ENCODE measurements at regions not wholly inside any gene's neighbourhood (a gene's known extent, or its start where the extent isn't known, plus 50 kb on each side); places are given as distances from the start of the nearest gene placed in this dataset.

DNA sequence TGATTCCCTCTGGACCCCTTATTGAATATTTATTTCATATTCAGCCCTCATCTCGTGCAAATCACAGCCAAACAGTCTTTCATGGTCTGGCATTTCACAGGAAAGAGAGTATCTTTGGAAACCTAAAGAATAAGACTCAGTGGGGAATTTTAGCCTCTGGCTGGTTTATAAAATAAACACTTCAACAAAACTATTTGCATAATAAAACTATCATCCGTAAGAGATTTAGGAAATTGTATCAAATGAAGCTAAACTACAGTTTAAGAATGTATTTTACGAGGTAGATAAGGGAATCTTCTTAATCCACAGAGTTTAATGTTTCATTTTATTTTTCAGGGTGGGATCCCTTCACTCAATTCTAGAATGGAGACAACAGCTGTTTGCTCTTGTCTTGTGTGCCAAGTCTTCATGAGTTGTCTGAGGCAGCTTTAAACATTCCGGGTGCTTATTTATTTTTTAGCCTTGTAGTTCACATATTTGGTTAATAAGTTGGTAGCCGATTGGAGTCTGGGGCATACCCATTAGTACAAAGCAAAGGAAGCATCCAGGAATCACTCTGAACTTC, 634.4 kb upstream of the KLF12 start:
- intact Hi-C loops (cut with micrococcal nuclease), result no loop called here
- H3K4me3 Mint-ChIP-seq, result no peak overlapping the region
- no peaks in the 10 kb centered on the region for H3K4me1 Mint-ChIP-seq
- no peak overlapping the region for H3K27ac Mint-ChIP-seq
- no peaks in the 10 kb centered on the region for H3K36me3 Mint-ChIP-seq (ENCODE audit: low read depth)
- no peak for DNase-seq
- no peaks in the 10 kb centered on the region for H3K9me3 Mint-ChIP-seq
- H3K27me3 Mint-ChIP-seq, result no peaks in the 10 kb centered on the region

DNA sequence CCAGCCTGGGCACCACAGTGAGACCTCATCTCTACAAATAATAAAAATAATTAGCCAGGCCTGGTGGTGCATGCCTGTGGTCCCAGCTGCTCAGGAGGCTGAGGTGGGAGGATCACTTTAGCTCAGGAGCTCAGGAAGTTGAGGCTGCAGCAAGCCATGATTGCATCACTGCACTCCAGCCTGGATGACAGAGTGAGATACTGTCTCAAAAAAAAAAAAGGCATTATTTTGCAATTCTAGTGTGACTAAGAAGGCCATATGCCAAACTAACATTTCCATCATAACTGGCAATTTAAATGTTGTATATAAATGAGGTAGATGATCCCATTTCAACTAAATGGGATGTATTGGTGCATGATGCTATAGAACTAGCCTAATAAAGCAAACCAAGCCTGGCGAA, 632.8 kb upstream of the KLF12 start:
- DNase-seq, result no peak
- H3K9me3 Mint-ChIP-seq, result no peaks in the 10 kb centered on the region
- H3K4me3 Mint-ChIP-seq, result no peak overlapping the region
- H3K4me1 Mint-ChIP-seq, result no peaks in the 10 kb centered on the region
- H3K27ac Mint-ChIP-seq, result no peak overlapping the region
- no peaks in the 10 kb centered on the region for H3K36me3 Mint-ChIP-seq (ENCODE audit: low read depth)
- intact Hi-C loops (cut with micrococcal nuclease), result no loop called here
- H3K27me3 Mint-ChIP-seq, result no peaks in the 10 kb centered on the region

DNA sequence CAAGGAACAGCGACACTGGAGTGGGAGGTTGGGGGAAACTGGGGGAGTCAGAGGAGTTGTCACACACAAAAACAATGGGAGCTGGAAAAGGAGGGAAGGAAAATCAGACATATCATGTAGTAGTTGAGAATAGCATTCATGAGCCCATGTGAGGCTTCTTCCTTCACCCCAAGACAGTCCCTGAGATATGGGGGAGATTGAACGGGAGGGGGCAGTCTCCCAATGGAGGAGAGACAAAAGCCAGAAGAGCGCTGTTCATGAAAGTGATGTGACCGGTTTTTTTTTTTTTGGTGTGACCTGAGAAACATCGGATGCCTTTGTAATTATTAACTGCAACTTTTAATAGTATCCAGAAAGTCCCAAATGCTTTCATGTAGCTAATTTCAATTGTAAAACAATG, 631.8 kb upstream of the KLF12 start:
- Mint-ChIP-seq H3K27ac (no peak overlapping the region), H3K27me3 (no peaks in the 10 kb centered on the region), H3K9me3 (no peaks in the 10 kb centered on the region), H3K4me1 (no peaks in the 10 kb centered on the region), H3K4me3 (no peak overlapping the region), H3K36me3 (ENCODE audit: low read depth) (no peaks in the 10 kb centered on the region)
- intact Hi-C loops (cut with micrococcal nuclease), result no loop called here
- no peak for DNase-seq

DNA sequence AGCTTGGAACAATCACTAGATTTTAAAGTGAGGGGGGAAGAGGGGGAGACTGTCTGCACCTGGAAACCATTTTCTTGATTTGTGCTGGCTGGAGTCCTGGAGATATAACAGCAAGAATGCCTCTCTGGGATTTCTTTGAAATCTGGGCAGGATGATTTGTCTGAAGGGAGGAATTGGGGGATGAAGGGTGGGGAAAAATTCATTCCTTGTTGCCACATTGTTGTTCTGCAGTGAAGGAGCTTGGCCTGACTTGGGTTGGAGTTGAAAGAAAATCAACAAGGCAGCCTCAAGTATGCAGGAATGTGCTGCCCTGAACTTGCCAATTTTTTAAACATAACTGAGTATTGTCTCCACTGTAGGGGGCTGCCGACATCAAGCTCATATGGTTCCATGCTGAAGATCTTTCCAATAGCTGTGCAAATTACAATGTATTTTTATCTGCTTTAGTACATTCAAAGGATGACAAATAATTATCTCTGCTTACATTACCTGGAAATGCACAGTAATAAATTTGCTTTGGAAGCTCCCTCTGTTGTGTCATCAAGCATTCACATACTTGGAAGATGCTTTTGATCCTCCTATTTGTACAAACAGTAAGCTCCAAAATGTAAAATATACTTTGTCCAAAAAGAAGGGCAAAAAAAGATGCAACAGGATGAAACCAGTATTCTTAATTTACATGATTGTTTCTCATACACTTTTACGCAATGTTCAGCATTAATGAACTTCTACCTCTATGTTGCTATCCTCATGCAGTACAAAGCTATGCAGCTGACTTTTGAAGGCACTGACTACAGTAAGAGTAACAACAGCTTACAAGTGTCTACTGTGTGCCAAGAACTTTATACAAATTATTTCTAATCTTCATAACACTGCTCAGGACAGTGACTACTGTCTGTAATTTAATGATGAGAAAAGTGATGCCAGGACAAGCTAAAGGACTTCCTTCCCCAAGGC, 627.9 kb upstream of the KLF12 start:
- Mint-ChIP-seq H3K27ac (no peak overlapping the region), H3K36me3 (ENCODE audit: low read depth) (no peaks in the 10 kb centered on the region), H3K27me3 (no peaks in the 10 kb centered on the region), H3K4me1 (no peaks in the 10 kb centered on the region), H3K4me3 (no peak overlapping the region), H3K9me3 (no peaks in the 10 kb centered on the region)
- intact Hi-C loops (cut with micrococcal nuclease), result no loop called here
- no peak for DNase-seq

DNA sequence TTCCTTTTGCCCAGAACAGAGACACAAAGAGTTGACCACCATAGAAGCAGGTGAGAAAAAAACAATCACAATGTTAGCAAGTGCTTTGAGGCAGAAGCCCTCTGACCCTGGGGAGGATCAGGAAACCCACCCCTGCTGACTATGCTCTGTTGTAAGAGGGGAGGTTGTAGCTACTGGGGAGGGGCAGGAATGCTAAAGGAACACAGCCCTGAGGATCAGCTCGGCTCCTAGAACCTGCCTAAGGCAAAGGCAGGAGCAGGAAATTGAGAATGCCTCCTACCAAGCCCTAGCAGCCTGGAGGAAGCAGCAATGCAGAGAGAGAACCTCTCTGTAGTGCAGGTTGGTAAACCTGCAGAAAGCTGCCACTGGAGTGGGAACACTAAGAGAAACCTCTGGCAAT, 624.0 kb upstream of the KLF12 start:
- Mint-ChIP-seq H3K4me1 (no peaks in the 10 kb centered on the region), H3K4me3 (no peak overlapping the region), H3K27ac (no peak overlapping the region), H3K27me3 (no peaks in the 10 kb centered on the region), H3K36me3 (ENCODE audit: low read depth) (no peaks in the 10 kb centered on the region), H3K9me3 (no peaks in the 10 kb centered on the region)
- intact Hi-C loops (cut with micrococcal nuclease), result no loop called here
- DNase-seq, result no peak

DNA sequence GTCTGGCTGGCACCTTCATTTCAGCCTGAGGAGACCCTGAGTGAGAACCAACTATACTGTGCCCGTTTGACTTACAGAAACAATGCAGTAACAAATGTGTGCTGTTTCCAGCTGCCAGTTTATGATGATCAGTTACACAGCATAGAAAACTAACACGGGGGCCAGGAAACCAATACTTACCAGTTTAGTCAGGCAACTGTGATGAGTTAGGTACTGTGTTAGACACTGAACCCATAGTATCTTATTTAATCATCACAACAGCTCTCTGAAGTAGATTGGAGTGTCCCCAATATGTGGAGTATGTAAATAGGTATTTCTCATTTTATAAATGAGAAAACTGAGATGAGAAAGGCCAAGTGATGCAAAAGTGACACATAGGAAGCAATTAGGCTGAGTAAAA, 620.9 kb upstream of the KLF12 start:
- Mint-ChIP-seq H3K36me3 (ENCODE audit: low read depth) (no peaks in the 10 kb centered on the region), H3K4me3 (no peak overlapping the region), H3K4me1 (no peaks in the 10 kb centered on the region), H3K27me3 (no peaks in the 10 kb centered on the region), H3K27ac (no peak overlapping the region), H3K9me3 (no peaks in the 10 kb centered on the region)
- intact Hi-C loops (cut with micrococcal nuclease), result no loop called here
- DNase-seq, result no peak

DNA sequence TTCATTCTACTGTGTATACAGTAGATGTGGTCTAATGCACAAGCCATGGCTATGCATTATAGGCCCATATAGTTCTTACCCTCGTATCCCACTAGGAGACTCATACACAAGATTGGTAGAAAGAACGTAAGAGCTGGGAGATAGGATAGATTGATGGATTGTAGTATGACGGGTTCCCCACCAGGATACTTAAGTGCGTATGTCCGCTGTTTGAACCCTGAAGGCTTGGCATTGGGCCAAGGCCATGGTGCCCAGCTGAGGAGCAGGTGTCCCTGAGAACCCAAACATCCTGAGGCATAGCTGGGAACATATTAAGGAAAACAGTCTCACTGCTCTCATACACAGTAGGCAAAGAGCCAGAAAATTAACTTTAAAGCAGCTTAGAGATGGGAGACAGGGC, 617.5 kb upstream of the KLF12 start:
- intact Hi-C loops (cut with micrococcal nuclease), result no loop called here
- DNase-seq, result no peak
- Mint-ChIP-seq H3K27me3 (no peaks in the 10 kb centered on the region), H3K4me3 (no peak overlapping the region), H3K27ac (no peak overlapping the region), H3K9me3 (no peaks in the 10 kb centered on the region), H3K4me1 (no peaks in the 10 kb centered on the region), H3K36me3 (ENCODE audit: low read depth) (no peaks in the 10 kb centered on the region)

DNA sequence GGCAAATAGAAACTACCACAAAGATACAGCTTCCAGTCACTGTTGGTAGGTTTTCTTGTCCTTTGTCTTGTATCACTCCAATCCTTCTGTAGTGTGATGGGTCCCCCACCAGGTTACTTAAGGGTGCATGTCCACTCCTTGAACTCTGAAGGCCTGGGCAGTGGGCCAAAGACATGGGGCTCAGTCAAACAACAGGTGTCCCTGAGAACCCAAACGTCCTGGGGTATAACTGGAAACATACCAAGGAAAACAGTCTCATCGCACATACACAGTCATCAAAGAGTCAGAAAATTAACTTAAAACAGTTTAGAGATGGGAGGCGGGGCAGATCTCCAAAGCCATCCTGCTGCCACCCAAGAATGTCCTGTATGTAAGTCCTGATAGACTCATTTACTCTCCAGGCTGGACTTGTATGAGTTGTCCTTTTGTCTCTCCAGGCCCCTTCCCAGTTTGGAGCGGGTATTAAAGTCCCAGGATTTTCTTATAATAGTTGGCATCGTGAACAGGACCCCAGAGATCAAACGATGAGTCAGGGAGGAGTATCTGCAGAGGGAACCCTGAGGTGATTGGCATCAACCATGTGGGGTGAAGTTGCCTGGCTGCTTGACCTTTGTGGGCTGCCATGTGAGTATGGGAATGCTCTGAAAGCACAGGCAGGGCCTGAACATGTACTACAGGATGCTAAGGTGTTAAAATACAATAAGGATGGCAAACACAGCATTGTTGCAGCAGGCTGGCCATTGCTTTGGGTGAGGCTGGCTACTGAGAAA, 613.2 kb upstream of the KLF12 start:
- intact Hi-C loops (cut with micrococcal nuclease), result no loop called here
- H3K27me3 Mint-ChIP-seq, result no peaks in the 10 kb centered on the region
- H3K36me3 Mint-ChIP-seq (ENCODE audit: low read depth), result no peaks in the 10 kb centered on the region
- no peaks in the 10 kb centered on the region for H3K4me1 Mint-ChIP-seq
- no peak overlapping the region for H3K27ac Mint-ChIP-seq
- DNase-seq, result no peak
- no peak overlapping the region for H3K4me3 Mint-ChIP-seq
- no peaks in the 10 kb centered on the region for H3K9me3 Mint-ChIP-seq

DNA sequence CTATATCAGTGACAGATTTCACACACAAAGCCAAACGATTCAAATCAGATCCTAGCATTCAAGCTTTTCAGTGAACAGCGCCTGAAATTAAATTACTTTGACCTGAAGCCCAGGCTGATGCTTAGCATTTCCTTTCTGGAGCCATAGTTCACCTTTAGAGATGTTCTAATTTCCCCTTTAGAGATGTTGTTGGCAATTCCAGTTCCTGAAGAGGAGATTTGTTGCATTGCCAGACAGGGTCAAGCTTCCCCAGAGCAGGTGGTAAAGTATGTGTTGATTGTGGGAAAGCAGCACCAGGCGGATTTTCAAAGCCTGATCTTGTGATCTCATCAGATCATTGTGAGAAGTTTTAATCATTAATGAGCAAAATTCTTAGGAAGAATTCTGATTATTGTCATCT, 609.8 kb upstream of the KLF12 start:
- Mint-ChIP-seq H3K27ac (no peak overlapping the region), H3K4me1 (no peaks in the 10 kb centered on the region), H3K9me3 (no peaks in the 10 kb centered on the region), H3K36me3 (ENCODE audit: low read depth) (no peaks in the 10 kb centered on the region), H3K4me3 (no peak overlapping the region), H3K27me3 (peaks cover 3% of the 10 kb centered on the region)
- intact Hi-C loops (cut with micrococcal nuclease), result no loop called here
- DNase-seq, result no peak

DNA sequence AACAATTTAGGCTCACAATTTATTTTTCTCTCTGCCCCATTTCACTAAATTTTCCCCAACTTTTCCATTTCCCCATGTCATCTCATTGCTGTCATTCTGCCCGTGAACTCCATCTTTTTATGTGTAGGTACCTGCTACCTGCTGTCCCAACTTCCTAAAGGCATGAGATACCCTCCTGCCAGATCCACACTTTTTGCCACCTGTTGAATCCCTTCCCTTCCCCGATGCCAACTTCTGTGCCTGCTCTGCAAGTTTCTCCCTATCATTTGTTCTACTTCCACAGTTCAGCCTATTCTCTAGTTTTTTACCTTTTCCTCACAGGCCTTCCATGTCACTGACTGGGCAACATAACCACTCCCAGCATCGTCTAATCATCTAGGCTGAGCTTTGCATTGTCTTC, 607.5 kb upstream of the KLF12 start:
- intact Hi-C loops (cut with micrococcal nuclease), result no loop called here
- no peak overlapping the region for H3K4me3 Mint-ChIP-seq

DNA sequence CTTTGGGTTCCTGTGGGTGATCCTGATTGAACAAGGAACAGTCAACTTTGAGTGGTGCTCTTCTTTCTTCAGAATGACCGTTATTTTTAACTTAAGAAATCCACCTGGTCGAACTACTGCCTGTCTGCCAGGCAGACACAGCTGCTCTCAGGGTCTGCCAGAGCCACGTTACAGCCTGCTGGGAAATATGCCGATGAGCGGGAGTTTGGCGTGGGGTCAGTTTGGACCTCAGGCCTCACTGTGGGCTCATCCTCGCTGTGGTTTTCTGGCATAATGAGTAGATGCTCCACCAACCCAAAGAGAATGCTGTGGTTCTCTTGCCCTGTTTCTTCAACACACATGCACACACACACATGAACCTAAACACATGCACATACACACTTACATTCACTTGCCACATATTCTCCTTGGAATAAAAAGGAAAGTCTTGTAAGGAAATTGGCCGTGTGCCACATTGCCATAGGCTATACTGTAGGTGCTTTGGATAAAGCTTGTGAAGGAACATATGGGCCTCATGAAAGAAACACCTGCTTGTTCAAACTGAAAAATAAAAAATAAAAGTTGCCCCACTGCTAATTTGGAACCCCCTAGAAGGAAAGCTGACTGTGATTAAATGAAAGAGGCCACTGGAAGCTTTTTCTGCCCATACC, 598.7 kb upstream of the KLF12 start:
- DNase-seq, result no peak
- no peaks in the 10 kb centered on the region for H3K36me3 Mint-ChIP-seq (ENCODE audit: low read depth)
- H3K4me1 Mint-ChIP-seq, result no peaks in the 10 kb centered on the region
- no peak overlapping the region for H3K27ac Mint-ChIP-seq
- H3K27me3 Mint-ChIP-seq, result no peaks in the 10 kb centered on the region
- intact Hi-C loops (cut with micrococcal nuclease), result no loop called here
- H3K9me3 Mint-ChIP-seq, result peaks cover 4% of the 10 kb centered on the region
- no peak overlapping the region for H3K4me3 Mint-ChIP-seq

More for the DNA sequence above, 607.5 kb upstream of the KLF12 start:
- no peaks in the 10 kb centered on the region for H3K36me3 Mint-ChIP-seq (ENCODE audit: low read depth)
- no peak overlapping the region for H3K27ac Mint-ChIP-seq
- peaks cover 3% of the 10 kb centered on the region for H3K27me3 Mint-ChIP-seq
- H3K4me1 Mint-ChIP-seq, result no peaks in the 10 kb centered on the region
- peaks cover 4% of the 10 kb centered on the region for H3K9me3 Mint-ChIP-seq
- DNase-seq, result no peak

DNA sequence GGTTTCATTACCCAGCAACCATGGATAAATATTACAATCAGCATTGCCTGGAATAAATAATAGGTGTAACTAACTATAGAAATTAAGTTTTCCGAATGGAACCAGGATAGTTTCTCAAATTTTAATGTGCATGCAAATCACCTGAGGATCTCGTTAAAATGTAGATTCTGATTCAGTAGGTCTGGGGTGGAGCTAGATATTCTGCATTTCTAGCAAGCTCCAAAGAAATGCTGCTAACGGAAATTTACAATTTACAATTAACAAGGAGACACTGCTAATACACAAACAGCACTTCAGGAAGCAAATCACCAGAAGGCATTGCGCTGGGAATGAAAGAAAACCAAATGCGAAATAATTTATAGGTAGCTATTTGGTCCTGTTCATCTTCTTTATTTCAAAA, 597.5 kb upstream of the KLF12 start:
- Mint-ChIP-seq H3K4me1 (no peaks in the 10 kb centered on the region), H3K4me3 (no peak overlapping the region), H3K9me3 (no peaks in the 10 kb centered on the region), H3K27me3 (no peaks in the 10 kb centered on the region), H3K27ac (no peak overlapping the region), H3K36me3 (ENCODE audit: low read depth) (no peaks in the 10 kb centered on the region)
- DNase-seq, result no peak
- intact Hi-C loops (cut with micrococcal nuclease), result no loop called here

DNA sequence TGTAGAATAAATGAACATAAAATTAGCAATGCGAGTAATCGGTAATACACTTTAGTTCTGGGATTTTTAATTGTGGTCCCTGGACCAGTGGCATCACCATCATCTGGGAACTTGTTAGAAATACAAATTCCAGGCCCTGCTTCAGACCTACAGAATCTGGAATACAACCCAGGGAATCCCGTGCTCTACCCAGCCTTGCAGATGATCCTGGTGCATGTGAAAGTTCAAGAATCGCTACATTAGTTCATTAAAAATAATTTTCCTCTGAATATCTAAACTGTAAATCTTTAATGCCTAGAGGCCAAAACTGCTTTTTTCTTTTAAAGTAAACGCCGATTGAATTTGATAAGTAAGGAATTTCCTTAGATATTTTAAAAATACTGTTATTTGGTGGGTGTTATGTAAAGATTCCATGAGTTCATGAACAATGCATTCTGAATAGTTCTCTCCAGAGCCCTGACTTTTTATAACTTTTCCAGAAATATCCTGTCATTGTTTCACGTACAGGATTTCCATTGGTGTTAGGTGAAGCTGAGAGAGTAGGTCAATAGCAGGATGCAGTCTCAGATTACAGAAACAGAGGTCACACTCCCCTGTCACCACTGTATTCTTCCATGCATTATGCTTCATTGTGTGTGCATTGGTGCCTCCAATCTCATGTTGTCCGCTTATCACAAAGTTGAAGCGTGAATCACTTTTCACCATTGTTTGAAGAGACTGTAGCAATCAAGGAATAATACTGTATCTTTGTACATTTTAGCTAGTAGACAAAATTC, 596.5 kb upstream of the KLF12 start:
- Mint-ChIP-seq H3K4me3 (no peak overlapping the region), H3K4me1 (no peaks in the 10 kb centered on the region), H3K36me3 (ENCODE audit: low read depth) (no peaks in the 10 kb centered on the region), H3K9me3 (no peaks in the 10 kb centered on the region), H3K27ac (no peak overlapping the region), H3K27me3 (no peaks in the 10 kb centered on the region)
- DNase-seq, result no peak
- intact Hi-C loops (cut with micrococcal nuclease), result no loop called here

Measured in activated CD4-positive, alpha-beta T cell treated with anti-CD3 and anti-CD28 coated beads, Interleukin-2, amount 10 ng/mL, durations not matched to agents 24 days and 14 days (primary cell).